B cell (primary cell): ENCODE measurements at regions not wholly inside any gene's neighbourhood (a gene's known extent, or its start where the extent isn't known, plus 50 kb on each side); places are given as distances from the start of the nearest gene placed in this dataset.
"Not testable (repeated sequence)": the region's sequence is repeated elsewhere in the genome, so short reads cannot be mapped to it uniquely, and the experiment has no call there.

Source experiments
- ATAC-seq: fragments of 200-7000 bp; cut with Tn5 transposase; one replicate; pipeline ENCODE4 v1.10.0; 2021; ENCODE audit warnings: low read depth, mild to moderate bottlenecking, moderate number of reproducible peaks, moderate library complexity
- CTCF ChIA-PET: fragments of 350-600 bp; sonication (Branson Sonifier 250); formaldehyde crosslinking; loops from one replicate; lab custom pipeline; 2021; ENCODE audit warnings: antibody characterized with exemption, inconsistent platforms; lab: Charles Lee
- POLR2A ChIA-PET: fragments of 350-600 bp; sonication (Branson Sonifier 250); formaldehyde crosslinking; loops from one replicate; lab custom pipeline; 2021; ENCODE audit warnings: antibody characterized with exemption; lab: Charles Lee
- DNase-seq: peaks from one replicate; pipeline ENCODE4 v3.0.0; 2013
- H2AFZ ChIP-seq: 2 replicates; pipeline ENCODE4 v1.6.1; 2012; ENCODE audit warnings: mild to moderate bottlenecking, low read depth, low read length; ENCODE audit not compliant: insufficient read depth, poor library complexity, severe bottlenecking
- H3K27ac ChIP-seq, 2 donors: 1 replicate in 1 of 2; 2 replicates in 1 of 2; pipeline ENCODE4 v1.5.1; 2012 to 2013; ENCODE audit warnings: low read length in 2 of 2, mild to moderate bottlenecking in 2 of 2, moderate library complexity in 1 of 2
- H3K27me3 ChIP-seq, 4 experiments: fragments of 200-600 bp in 1 of 4; sonication (generic) in 1 of 4; replicated peaks in 1 of 4; 1 replicate in 2 of 4; 2 replicates in 2 of 4; pipeline versions ENCODE4 v1.6.1 to v1.7.0; 2013 to 2016; ENCODE audit warnings: low read length in 3 of 4, mild to moderate bottlenecking in 2 of 4, mixed read lengths in 1 of 4, moderate library complexity in 1 of 4; ENCODE audit not compliant: insufficient read depth in 4 of 4, control insufficient read depth in 3 of 4; ENCODE audit errors: control extremely low read depth in 1 of 4
- H3K36me3 ChIP-seq, 2 experiments: replicated peaks in 1 of 2; 1 replicate in 1 of 2; 2 replicates in 1 of 2; pipeline versions ENCODE4 v1.6.1 to v1.7.1; 2013; ENCODE audit warnings: low read length in 1 of 2; ENCODE audit not compliant: insufficient read depth in 2 of 2, control insufficient read depth in 1 of 2; ENCODE audit errors: control extremely low read depth in 1 of 2, extremely low read depth in 1 of 2
- H3K4me1 ChIP-seq, 2 donors: fragments of 200-600 bp in 1 of 2; sonication (generic) in 1 of 2; 1 replicate in 1 of 2; 2 replicates in 1 of 2; pipeline versions ENCODE4 v1.5.1 to v1.6.1; 2013 to 2017; ENCODE audit warnings: low read length in 2 of 2; ENCODE audit not compliant: control insufficient read depth in 2 of 2, insufficient read depth in 2 of 2
- H3K4me2 ChIP-seq: replicated peaks from 2 replicates; pipeline ENCODE3; 2012; ENCODE audit warnings: mild to moderate bottlenecking, low read depth, low read length; ENCODE audit not compliant: poor library complexity, severe bottlenecking
- H3K4me3 ChIP-seq, 5 experiments: fragments of 200-600 bp in 1 of 5; sonication (generic) in 1 of 5; 1 replicate in 3 of 5; 2 replicates in 2 of 5; pipeline versions ENCODE4 v1.5.1 to v1.7.0; 2011 to 2016; ENCODE audit warnings: low read length in 4 of 5, mild to moderate bottlenecking in 4 of 5, low read depth in 2 of 5, control low read depth in 1 of 5, moderate library complexity in 1 of 5; ENCODE audit not compliant: insufficient read depth in 1 of 5; ENCODE audit errors: control extremely low read depth in 1 of 5, extremely low read depth in 1 of 5
- H3K79me2 ChIP-seq: fragments of 200-600 bp; sonication (generic); one replicate; pipeline ENCODE4 v1.6.0; 2016; ENCODE audit warnings: low read length; ENCODE audit not compliant: control insufficient read depth, insufficient read depth
- H3K9ac ChIP-seq: fragments of 200-600 bp; sonication (generic); 2 replicates; pipeline ENCODE4 v1.6.1; 2017; ENCODE audit warnings: mild to moderate bottlenecking, low read length, moderate library complexity
- H3K9me3 ChIP-seq, 3 donors: one replicate each; pipeline versions ENCODE4 v1.6.1 to v1.7.1; 2013; ENCODE audit warnings: low read length in 2 of 3; ENCODE audit not compliant: control insufficient read depth in 2 of 3, insufficient read depth in 1 of 3; ENCODE audit errors: control extremely low read depth in 1 of 3
- H4K20me1 ChIP-seq: 2 replicates; pipeline ENCODE4 v1.6.0; 2012; ENCODE audit warnings: mild to moderate bottlenecking, low read length; ENCODE audit not compliant: insufficient read depth, control insufficient read depth, poor library complexity, severe bottlenecking
- H3K27ac Mint-ChIP-seq: one replicate; pipeline ENCODE4 v1.8.0; 2021; ENCODE audit warnings: mixed read lengths
- H3K27me3 Mint-ChIP-seq: one replicate; pipeline ENCODE4 v1.8.0; 2021; ENCODE audit warnings: mixed read lengths
- H3K4me1 Mint-ChIP-seq: one replicate; pipeline ENCODE4 v1.8.0; 2021; ENCODE audit warnings: mixed read lengths
- H3K4me3 Mint-ChIP-seq: one replicate; pipeline ENCODE4 v1.8.0; 2021; ENCODE audit warnings: mixed read lengths
- H3K9me3 Mint-ChIP-seq: one replicate; pipeline ENCODE4 v1.8.0; 2022; ENCODE audit warnings: mixed read lengths; ENCODE audit not compliant: insufficient read depth
- EZH2 ChIP-seq: IDR thresholded peaks from 2 replicates; pipeline ENCODE4 v1.6.1; 2012; ENCODE audit warnings: borderline replicate concordance, low read depth, mild to moderate bottlenecking, moderate library complexity, low read length; ENCODE audit not compliant: insufficient read depth, poor library complexity, severe bottlenecking
- WGBS: methylation state at CpG from one replicate; pipeline ENCODE4 v1.1.5; 2013; ENCODE audit warnings: missing lambda C conversion rate; ENCODE audit not compliant: insufficient coverage; 5-methylcytosine and 5-hydroxymethylcytosine counted together
- intact Hi-C: fragments of 100-400 bp; cut with micrococcal nuclease; formaldehyde crosslinking; loops from one replicate; pipeline ENCODE4 v1.10.0; 2022
- TF ChIP-seq, protein P1 (sequence below): fragments of 200-600 bp; IDR thresholded peaks from one replicate; pipeline ENCODE4 v1.8.0; 2022; ENCODE audit warnings: antibody characterized with exemption, mild to moderate bottlenecking

DNA sequence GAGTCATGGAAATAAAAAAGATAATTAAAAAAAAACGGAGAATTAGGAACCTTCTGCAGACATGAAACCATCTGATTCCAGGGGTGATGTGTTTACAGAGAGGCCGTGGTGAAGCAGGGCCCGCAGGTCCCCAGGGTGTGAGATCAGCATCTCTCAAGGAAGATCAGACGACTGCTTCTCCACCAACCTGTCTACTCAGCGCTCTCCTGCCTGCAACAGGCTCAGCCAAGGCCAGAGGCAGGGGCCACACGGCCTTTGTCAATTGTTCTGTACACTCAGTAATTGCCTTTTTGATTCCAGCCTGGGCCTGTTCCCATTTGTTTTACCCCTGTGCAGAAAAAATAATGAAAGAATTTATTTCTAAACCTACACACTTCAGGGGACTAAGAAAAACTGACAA lies 124.6 kb downstream of the NXPE2 start:
- ATAC-seq (no peak), DNase-seq (no peak)
- Histone ChIP-seq H3K9ac (no peak overlapping the region), H3K36me3 (no peaks in the 10 kb centered on the region), H3K79me2 (no peaks in the 10 kb centered on the region), H2AFZ (no peak overlapping the region), H4K20me1 (no peaks in the 10 kb centered on the region), H3K27ac (no peak overlapping the region), H3K27me3 (no peaks in the 10 kb centered on the region), H3K9me3 (peaks cover 0 to 9% (median 0%) of the 10 kb centered on the region in 3 donors), H3K4me2 (no peak overlapping the region), H3K4me3 (no peak overlapping the region), H3K4me1 (no peaks in the 10 kb centered on the region)
- POLR2A ChIA-PET = no interaction called here
- no peak for TF ChIP-seq EZH2
- TF ChIP-seq, protein P1, sequence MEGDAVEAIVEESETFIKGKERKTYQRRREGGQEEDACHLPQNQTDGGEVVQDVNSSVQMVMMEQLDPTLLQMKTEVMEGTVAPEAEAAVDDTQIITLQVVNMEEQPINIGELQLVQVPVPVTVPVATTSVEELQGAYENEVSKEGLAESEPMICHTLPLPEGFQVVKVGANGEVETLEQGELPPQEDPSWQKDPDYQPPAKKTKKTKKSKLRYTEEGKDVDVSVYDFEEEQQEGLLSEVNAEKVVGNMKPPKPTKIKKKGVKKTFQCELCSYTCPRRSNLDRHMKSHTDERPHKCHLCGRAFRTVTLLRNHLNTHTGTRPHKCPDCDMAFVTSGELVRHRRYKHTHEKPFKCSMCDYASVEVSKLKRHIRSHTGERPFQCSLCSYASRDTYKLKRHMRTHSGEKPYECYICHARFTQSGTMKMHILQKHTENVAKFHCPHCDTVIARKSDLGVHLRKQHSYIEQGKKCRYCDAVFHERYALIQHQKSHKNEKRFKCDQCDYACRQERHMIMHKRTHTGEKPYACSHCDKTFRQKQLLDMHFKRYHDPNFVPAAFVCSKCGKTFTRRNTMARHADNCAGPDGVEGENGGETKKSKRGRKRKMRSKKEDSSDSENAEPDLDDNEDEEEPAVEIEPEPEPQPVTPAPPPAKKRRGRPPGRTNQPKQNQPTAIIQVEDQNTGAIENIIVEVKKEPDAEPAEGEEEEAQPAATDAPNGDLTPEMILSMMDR = no peak
- Mint-ChIP-seq H3K27me3 (peaks cover 13% of the 10 kb centered on the region), H3K4me1 (no peaks in the 10 kb centered on the region), H3K9me3 (no peaks in the 10 kb centered on the region), H3K27ac (no peak overlapping the region), H3K4me3 (no peak overlapping the region)
- CTCF ChIA-PET = no interaction called here
- WGBS = 58% methylated on average over 4 of the region's 6 CpGs
- intact Hi-C loops = no loop called here

DNA sequence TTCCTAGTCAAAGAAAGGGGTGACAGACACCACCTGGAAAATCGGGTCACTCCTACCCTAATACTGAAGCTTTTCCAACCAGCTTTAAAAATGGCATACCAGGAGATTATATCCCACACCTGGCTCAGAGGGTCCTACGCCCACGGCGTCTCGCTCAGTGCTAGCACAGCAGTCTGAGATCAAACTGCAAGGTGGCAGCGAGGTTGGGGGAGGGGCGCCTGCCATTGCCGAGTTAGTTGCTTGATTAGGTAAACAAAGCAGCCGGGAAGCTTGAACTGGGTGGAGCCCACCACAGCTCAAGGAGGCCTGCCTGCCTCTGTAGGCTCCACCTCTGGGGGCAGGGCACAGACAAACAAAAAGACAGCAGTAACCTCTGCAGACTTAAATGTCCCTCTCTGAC lies 127.1 kb downstream of the NXPE2 start:
- H3K36me3 ChIP-seq, H3K9me3 Mint-ChIP-seq, H2AFZ ChIP-seq, H3K4me3 Mint-ChIP-seq, H3K27ac Mint-ChIP-seq, intact Hi-C loops, H3K4me2 ChIP-seq, ATAC-seq, POLR2A ChIA-PET, H3K27ac ChIP-seq, CTCF ChIA-PET, H3K27me3 ChIP-seq, H3K4me1 Mint-ChIP-seq, H3K9me3 ChIP-seq, H3K27me3 Mint-ChIP-seq, H3K9ac ChIP-seq, H3K79me2 ChIP-seq, H3K4me3 ChIP-seq, DNase-seq, H3K4me1 ChIP-seq, H4K20me1 ChIP-seq: not testable (repeated sequence)
- WGBS = no CpG with 5 or more reads among the region's 9 CpGs
